H1 (cell line): ENCODE measurements at regions not wholly inside any gene's neighbourhood (a gene's known extent, or its start where the extent isn't known, plus 50 kb on each side); places are given as distances from the start of the nearest gene placed in this dataset.

Experiments used
- ATF2 ChIP-seq: IDR thresholded peaks from 2 replicates; pipeline ENCODE4 v1.6.1; 2012; ENCODE audit warnings: low read length, inconsistent platforms
- CEBPB ChIP-seq: IDR thresholded peaks from 2 replicates; pipeline ENCODE4 v1.6.1; 2012; ENCODE audit warnings: low read depth, low read length
- CTCF ChIP-seq, 3 experiments: IDR thresholded peaks; 1 replicate in 2 of 3; 2 replicates in 1 of 3; pipeline versions ENCODE4 v1.5.1 to v1.6.1; 2011; ENCODE audit warnings: low read length in 3 of 3, mild to moderate bottlenecking in 3 of 3, inconsistent platforms in 2 of 3, low read depth in 1 of 3, moderate library complexity in 1 of 3; ENCODE audit not compliant: insufficient read depth in 1 of 3; ENCODE audit errors: control extremely low read depth in 1 of 3
- TCF12 ChIP-seq: IDR thresholded peaks from 2 replicates; pipeline ENCODE4 v1.6.1; 2011; ENCODE audit warnings: low read depth, mild to moderate bottlenecking, low read length

GRCh38 chr1:229069176-229069575 lies 201.7 kb upstream of the RAB4A start:
- TF ChIP-seq TCF12 (no peak), ATF2 (no peak), CEBPB (no peak), CTCF (IDR thresholded peaks at IDR 0.05; ENCODE audit: control extremely low read depth in 1 of 3, insufficient read depth in 1 of 3, low read depth in 1 of 3, low read length in 3 of 3) (no peak)
